Dendritic cell treated with granulocyte-macrophage colony-stimulating factor and Interleukin-4, amounts not matched to agents 40 ng/mL and 50 ng/mL, for 4 days (primary cell): ENCODE measurements at regions not wholly inside any gene's neighbourhood (a gene's known extent, or its start where the extent isn't known, plus 50 kb on each side); places are given as distances from the start of the nearest gene placed in this dataset.

Experiments used
- H3K27ac Mint-ChIP-seq: one replicate; pipeline ENCODE4 v1.8.0; 2022; ENCODE audit warnings: mild to moderate bottlenecking, mixed read lengths
- H3K27me3 Mint-ChIP-seq: one replicate; pipeline ENCODE4 v1.8.0; 2022; ENCODE audit warnings: mild to moderate bottlenecking, mixed read lengths
- H3K36me3 Mint-ChIP-seq: one replicate; pipeline ENCODE4 v1.8.0; 2022; ENCODE audit warnings: low read depth, mixed read lengths
- H3K4me1 Mint-ChIP-seq: one replicate; pipeline ENCODE4 v1.8.0; 2022; ENCODE audit warnings: low read depth, mixed read lengths
- H3K4me3 Mint-ChIP-seq: one replicate; pipeline ENCODE4 v1.8.0; 2022; ENCODE audit warnings: mild to moderate bottlenecking, moderate library complexity, mixed read lengths
- H3K9me3 Mint-ChIP-seq: one replicate; pipeline ENCODE4 v1.8.0; 2022; ENCODE audit warnings: mixed read lengths
- intact Hi-C: fragments of 100-400 bp; cut with micrococcal nuclease; formaldehyde crosslinking; loops from one replicate; pipeline ENCODE4 v1.15.0; 2022

- H3K27ac Mint-ChIP-seq, result no peak overlapping the region
- intact Hi-C loops, result no loop called here
- no peaks in the 10 kb centered on the region for H3K36me3 Mint-ChIP-seq
- H3K27me3 Mint-ChIP-seq, result no peaks in the 10 kb centered on the region
- no peaks in the 10 kb centered on the region for H3K4me1 Mint-ChIP-seq
- H3K4me3 Mint-ChIP-seq, result no peak overlapping the region
- no peaks in the 10 kb centered on the region for H3K9me3 Mint-ChIP-seq
Measured at GRCh38 chr2:121925466-121925865, 170.0 kb downstream of the TSN start.

- intact Hi-C loops, result no loop called here
- H3K4me3 Mint-ChIP-seq, result no peak overlapping the region
- H3K36me3 Mint-ChIP-seq, result no peaks in the 10 kb centered on the region
- no peaks in the 10 kb centered on the region for H3K9me3 Mint-ChIP-seq
- H3K4me1 Mint-ChIP-seq, result peaks cover 18% of the 10 kb centered on the region
- H3K27ac Mint-ChIP-seq, result no peak overlapping the region
- H3K27me3 Mint-ChIP-seq, result no peaks in the 10 kb centered on the region
Measured at GRCh38 chr2:121943285-121943684, 187.8 kb downstream of the TSN start.

GRCh38 chr2:121944072-121944831, 188.8 kb downstream of the TSN start:
- Mint-ChIP-seq H3K27me3 (no peaks in the 10 kb centered on the region), H3K27ac (no peak overlapping the region), H3K4me1 (peaks cover 18% of the 10 kb centered on the region), H3K9me3 (no peaks in the 10 kb centered on the region), H3K4me3 (no peak overlapping the region), H3K36me3 (no peaks in the 10 kb centered on the region)
- intact Hi-C loops, result no loop called here

GRCh38 chr2:121947674-121948073, 192.2 kb downstream of the TSN start:
- Mint-ChIP-seq H3K9me3 (no peaks in the 10 kb centered on the region), H3K36me3 (no peaks in the 10 kb centered on the region), H3K4me3 (no peak overlapping the region), H3K27ac (no peak overlapping the region), H3K4me1 (peaks cover 14% of the 10 kb centered on the region), H3K27me3 (no peaks in the 10 kb centered on the region)
- intact Hi-C loops, result no loop called here

GRCh38 chr2:121949271-121949670, 193.8 kb downstream of the TSN start:
- no peak overlapping the region for H3K4me3 Mint-ChIP-seq
- intact Hi-C loops, result no loop called here
- H3K4me1 Mint-ChIP-seq, result peaks cover 8% of the 10 kb centered on the region
- H3K36me3 Mint-ChIP-seq, result no peaks in the 10 kb centered on the region
- H3K9me3 Mint-ChIP-seq, result no peaks in the 10 kb centered on the region
- no peaks in the 10 kb centered on the region for H3K27me3 Mint-ChIP-seq
- H3K27ac Mint-ChIP-seq, result no peak overlapping the region

- no peaks in the 10 kb centered on the region for H3K36me3 Mint-ChIP-seq
- H3K4me1 Mint-ChIP-seq, result no peaks in the 10 kb centered on the region
- H3K27ac Mint-ChIP-seq, result no peak overlapping the region
- H3K4me3 Mint-ChIP-seq, result no peak overlapping the region
- intact Hi-C loops, result no loop called here
- H3K27me3 Mint-ChIP-seq, result peaks cover 5% of the 10 kb centered on the region
- no peaks in the 10 kb centered on the region for H3K9me3 Mint-ChIP-seq
Measured at GRCh38 chr2:121955426-121955825, 200.0 kb downstream of the TSN start.

GRCh38 chr2:121955872-121956271, 200.4 kb downstream of the TSN start:
- no peak overlapping the region for H3K4me3 Mint-ChIP-seq
- no peak overlapping the region for H3K27ac Mint-ChIP-seq
- H3K27me3 Mint-ChIP-seq, result peaks cover 5% of the 10 kb centered on the region
- H3K9me3 Mint-ChIP-seq, result no peaks in the 10 kb centered on the region
- no peaks in the 10 kb centered on the region for H3K4me1 Mint-ChIP-seq
- intact Hi-C loops, result no loop called here
- no peaks in the 10 kb centered on the region for H3K36me3 Mint-ChIP-seq

GRCh38 chr2:121960251-121960650, 204.8 kb downstream of the TSN start:
- H3K27me3 Mint-ChIP-seq, result peaks cover 5% of the 10 kb centered on the region
- intact Hi-C loops, result no loop called here
- H3K9me3 Mint-ChIP-seq, result no peaks in the 10 kb centered on the region

GRCh38 chr2:121961761-121962160, 206.3 kb downstream of the TSN start:
- no peak overlapping the region for H3K4me3 Mint-ChIP-seq
- intact Hi-C loops, result no loop called here
- H3K4me1 Mint-ChIP-seq, result no peaks in the 10 kb centered on the region
- no peak overlapping the region for H3K27ac Mint-ChIP-seq
- H3K36me3 Mint-ChIP-seq, result no peaks in the 10 kb centered on the region
- peaks cover 7% of the 10 kb centered on the region for H3K27me3 Mint-ChIP-seq
- H3K9me3 Mint-ChIP-seq, result no peaks in the 10 kb centered on the region

More at GRCh38 chr2:121960251-121960650, 204.8 kb downstream of the TSN start:
- H3K4me3 Mint-ChIP-seq, result no peak overlapping the region
- H3K4me1 Mint-ChIP-seq, result no peaks in the 10 kb centered on the region
- H3K27ac Mint-ChIP-seq, result no peak overlapping the region
- no peaks in the 10 kb centered on the region for H3K36me3 Mint-ChIP-seq

- Mint-ChIP-seq H3K27ac (peak overlapping the region; percentile 7), H3K9me3 (no peaks in the 10 kb centered on the region), H3K4me3 (no peak overlapping the region), H3K27me3 (peaks cover 4% of the 10 kb centered on the region), H3K4me1 (peaks cover 19% of the 10 kb centered on the region), H3K36me3 (no peaks in the 10 kb centered on the region)
- intact Hi-C loops, result no loop called here
Measured at GRCh38 chr2:121965661-121966060, 210.2 kb downstream of the TSN start.

- H3K4me3 Mint-ChIP-seq, result no peak overlapping the region
- H3K9me3 Mint-ChIP-seq, result no peaks in the 10 kb centered on the region
- H3K27ac Mint-ChIP-seq, result no peak overlapping the region
- H3K4me1 Mint-ChIP-seq, result peaks cover 25% of the 10 kb centered on the region
- no peaks in the 10 kb centered on the region for H3K36me3 Mint-ChIP-seq
- H3K27me3 Mint-ChIP-seq, result peaks cover 4% of the 10 kb centered on the region
- intact Hi-C loops, result no loop called here
Measured at GRCh38 chr2:121966663-121967062, 211.2 kb downstream of the TSN start.

- H3K27me3 Mint-ChIP-seq, result peaks cover 4% of the 10 kb centered on the region
- H3K4me3 Mint-ChIP-seq, result peak overlapping the region; percentile 13
- peaks cover 25% of the 10 kb centered on the region for H3K4me1 Mint-ChIP-seq
- no peaks in the 10 kb centered on the region for H3K36me3 Mint-ChIP-seq
- H3K27ac Mint-ChIP-seq, result peak overlapping the region; percentile 68
- intact Hi-C loops, result no loop called here
- no peaks in the 10 kb centered on the region for H3K9me3 Mint-ChIP-seq
Measured at GRCh38 chr2:121969166-121969565, 213.7 kb downstream of the TSN start.

- Mint-ChIP-seq H3K4me1 (peaks cover 29% of the 10 kb centered on the region), H3K9me3 (no peaks in the 10 kb centered on the region), H3K27me3 (peaks cover 4% of the 10 kb centered on the region), H3K4me3 (peak overlapping the region; percentile 13), H3K36me3 (no peaks in the 10 kb centered on the region), H3K27ac (peak overlapping the region; percentile 68)
- intact Hi-C loops, result no loop called here
Measured at GRCh38 chr2:121969766-121970639, 214.6 kb downstream of the TSN start.

GRCh38 chr2:121972203-121972602, 216.8 kb downstream of the TSN start:
- Mint-ChIP-seq H3K36me3 (no peaks in the 10 kb centered on the region), H3K9me3 (no peaks in the 10 kb centered on the region), H3K4me1 (peaks cover 34% of the 10 kb centered on the region), H3K4me3 (no peak overlapping the region), H3K27me3 (no peaks in the 10 kb centered on the region), H3K27ac (no peak overlapping the region)
- intact Hi-C loops, result no loop called here
